HEK293 (cell line): ENCODE measurements at regions not wholly inside any gene's neighbourhood (a gene's known extent, or its start where the extent isn't known, plus 50 kb on each side); places are given as distances from the start of the nearest gene placed in this dataset.

Source experiments
- AEBP2 ChIP-seq: fragments of 450-650 bp; formaldehyde crosslinking; IDR thresholded peaks from 2 replicates; pipeline ENCODE4 v1.5.1; 2016; ENCODE audit warnings: missing biosample characterization, missing genetic modification characterization, borderline replicate concordance
- ELK4 ChIP-seq: IDR thresholded peaks from 2 replicates; pipeline ENCODE4 v1.6.1; 2011; ENCODE audit warnings: mild to moderate bottlenecking, low read depth, low read length, borderline replicate concordance
- HOXA7 ChIP-seq: sonication (generic); formaldehyde crosslinking; IDR thresholded peaks from 2 replicates; pipeline ENCODE4 v1.8.1; 2022; ENCODE audit warnings: missing genetic modification reagents, borderline replicate concordance
- HOXD13 ChIP-seq: sonication (generic); formaldehyde crosslinking; IDR thresholded peaks from 2 replicates; pipeline ENCODE4 v1.8.0; 2022; ENCODE audit warnings: missing genetic modification reagents, borderline replicate concordance
- KLF10 ChIP-seq: fragments of 450-650 bp; IDR thresholded peaks from 2 replicates; pipeline ENCODE4 v1.5.1; 2018; ENCODE audit warnings: missing biosample characterization, mild to moderate bottlenecking, missing genetic modification characterization
- KLF8 ChIP-seq: fragments of 450-650 bp; formaldehyde crosslinking; IDR thresholded peaks from 2 replicates; pipeline ENCODE4 v1.5.1; 2016; ENCODE audit warnings: missing biosample characterization, missing genetic modification characterization
- MYNN ChIP-seq: fragments of 450-650 bp; formaldehyde crosslinking; IDR thresholded peaks from 2 replicates; pipeline ENCODE4 v1.5.1; 2016; ENCODE audit warnings: missing biosample characterization, missing genetic modification characterization, borderline replicate concordance
- MZF1 ChIP-seq: fragments of 450-650 bp; formaldehyde crosslinking; IDR thresholded peaks from 2 replicates; pipeline ENCODE4 v1.5.1; 2017; ENCODE audit warnings: missing biosample characterization, missing genetic modification characterization, borderline replicate concordance
- RBAK ChIP-seq: fragments of 450-650 bp; formaldehyde crosslinking; IDR thresholded peaks from 2 replicates; pipeline ENCODE4 v1.5.1; 2016; ENCODE audit warnings: missing biosample characterization, missing genetic modification characterization
- SCRT1 ChIP-seq: fragments of 450-650 bp; formaldehyde crosslinking; IDR thresholded peaks from 2 replicates; pipeline ENCODE4 v1.5.1; 2016; ENCODE audit warnings: missing biosample characterization, missing genetic modification characterization, borderline replicate concordance
- ZBTB49 ChIP-seq: fragments of 450-650 bp; formaldehyde crosslinking; IDR thresholded peaks from 2 replicates; pipeline ENCODE4 v1.5.1; 2016; ENCODE audit warnings: missing biosample characterization, missing genetic modification characterization, low read depth
- ZFP41 ChIP-seq: fragments of 450-650 bp; formaldehyde crosslinking; IDR thresholded peaks from 2 replicates; pipeline ENCODE4 v1.5.1; 2016; ENCODE audit warnings: missing biosample characterization, missing genetic modification characterization, borderline replicate concordance
- ZIC2 ChIP-seq: fragments of 450-650 bp; formaldehyde crosslinking; IDR thresholded peaks from 2 replicates; pipeline ENCODE4 v1.5.1; 2016; ENCODE audit warnings: missing biosample characterization, missing genetic modification characterization
- ZNF211 ChIP-seq: fragments of 450-650 bp; formaldehyde crosslinking; IDR thresholded peaks from 2 replicates; pipeline ENCODE4 v1.5.1; 2016; ENCODE audit warnings: low read depth, missing biosample characterization, missing genetic modification characterization
- ZNF239 ChIP-seq: fragments of 450-650 bp; formaldehyde crosslinking; IDR thresholded peaks from 2 replicates; pipeline ENCODE4 v1.5.1; 2016; ENCODE audit warnings: missing biosample characterization, missing genetic modification characterization
- ZNF248 ChIP-seq: fragments of 450-650 bp; formaldehyde crosslinking; IDR thresholded peaks from 2 replicates; pipeline ENCODE4 v1.5.1; 2017; ENCODE audit warnings: missing biosample characterization, missing genetic modification characterization
- ZNF324 ChIP-seq: fragments of 450-650 bp; formaldehyde crosslinking; IDR thresholded peaks from 2 replicates; pipeline ENCODE4 v1.5.1; 2016; ENCODE audit warnings: missing biosample characterization, missing genetic modification characterization
- ZNF398 ChIP-seq: fragments of 450-650 bp; formaldehyde crosslinking; IDR thresholded peaks from 2 replicates; pipeline ENCODE4 v1.5.1; 2017; ENCODE audit warnings: missing biosample characterization, missing genetic modification characterization
- ZNF501 ChIP-seq: fragments of 450-650 bp; formaldehyde crosslinking; IDR thresholded peaks from 2 replicates; pipeline ENCODE4 v1.5.1; 2016; ENCODE audit warnings: missing biosample characterization, missing genetic modification characterization
- ZNF555 ChIP-seq: fragments of 450-650 bp; formaldehyde crosslinking; conservative IDR thresholded peaks from 2 replicates; pipeline ENCODE4 v1.5.1; 2017; ENCODE audit warnings: missing biosample characterization, mild to moderate bottlenecking, missing genetic modification characterization, inconsistent platforms
- ZNF596 ChIP-seq: fragments of 450-650 bp; IDR thresholded peaks from 2 replicates; pipeline ENCODE4 v1.5.0; 2018; ENCODE audit warnings: missing biosample characterization, mild to moderate bottlenecking, missing genetic modification characterization, moderate library complexity
- ZNF629 ChIP-seq: fragments of 450-650 bp; formaldehyde crosslinking; IDR thresholded peaks from 2 replicates; pipeline ENCODE4 v1.5.1; 2017; ENCODE audit warnings: missing biosample characterization, missing genetic modification characterization
- ZNF645 ChIP-seq: fragments of 450-650 bp; formaldehyde crosslinking; IDR thresholded peaks from 2 replicates; pipeline ENCODE4; 2016; ENCODE audit warnings: missing biosample characterization, missing genetic modification characterization
- ZNF660 ChIP-seq: fragments of 450-650 bp; IDR thresholded peaks from 2 replicates; pipeline ENCODE4 v1.5.1; 2018; ENCODE audit warnings: missing biosample characterization, mild to moderate bottlenecking, missing genetic modification characterization
- ZNF704 ChIP-seq: fragments of 450-650 bp; formaldehyde crosslinking; IDR thresholded peaks from 2 replicates; pipeline ENCODE4 v1.5.1; 2016; ENCODE audit warnings: missing biosample characterization, missing genetic modification characterization
- ZNF785 ChIP-seq: fragments of 450-650 bp; formaldehyde crosslinking; IDR thresholded peaks from 2 replicates; pipeline ENCODE4 v1.5.1; 2016; ENCODE audit warnings: missing biosample characterization, missing genetic modification characterization
- ZNF837 ChIP-seq: fragments of 450-650 bp; formaldehyde crosslinking; IDR thresholded peaks from 2 replicates; pipeline ENCODE4 v1.5.1; 2016; ENCODE audit warnings: missing biosample characterization, missing genetic modification characterization
- ZSCAN16 ChIP-seq: fragments of 450-650 bp; formaldehyde crosslinking; IDR thresholded peaks from 2 replicates; pipeline ENCODE4 v1.5.1; 2016; ENCODE audit warnings: missing biosample characterization, missing genetic modification characterization
- ZSCAN4 ChIP-seq: fragments of 450-650 bp; formaldehyde crosslinking; IDR thresholded peaks from 2 replicates; pipeline ENCODE4 v1.5.1; 2017; ENCODE audit warnings: missing biosample characterization, missing genetic modification characterization

GRCh38 chr12:65606008-65606766 lies 218.1 kb upstream of the HMGA2 start (continued):
- TF ChIP-seq MZF1, result peak; percentile 72
- TF ChIP-seq ZSCAN16, result peak; percentile 83; the same call in 1 of the 2 replicates
- no peak; the same call in 1 of the 2 replicates for TF ChIP-seq ZNF324 (tag by site-specific recombination)
- peak; percentile 68; the same call in 1 of the 2 replicates for TF ChIP-seq ZBTB49 (tag by site-specific recombination)
- no peak for TF ChIP-seq MYNN (tag by site-specific recombination)
- TF ChIP-seq ZNF555, result no peak
- peak; percentile 26; the same call in 1 of the 2 replicates for TF ChIP-seq ZNF596 (tag by site-specific recombination)
- TF ChIP-seq RBAK, result no peak
- no peak for TF ChIP-seq ZNF248 (tag by site-specific recombination)
- peak; percentile 78; the same call in 1 of the 2 replicates for TF ChIP-seq SCRT1 (tag by site-specific recombination)
- no peak for TF ChIP-seq ZNF645 (tag by site-specific recombination)
- no peak for TF ChIP-seq ZNF704 (tag by site-specific recombination)
- peak; percentile 75; the same call in 1 of the 2 replicates for TF ChIP-seq HOXD13
- TF ChIP-seq ZNF501, result peak; percentile 83
- TF ChIP-seq ZNF239 (tag by site-specific recombination), result no peak
- no peak for TF ChIP-seq ZNF211 (tag by site-specific recombination)
- TF ChIP-seq ZFP41 (tag by site-specific recombination), result no peak
- peak; percentile 63 for TF ChIP-seq KLF8 (tag by site-specific recombination)
- no peak for TF ChIP-seq ELK4
- TF ChIP-seq ZNF398 (tag by site-specific recombination), result no peak
- TF ChIP-seq AEBP2 (tag by site-specific recombination), result 0 out of 2 replicates have a peak, but pooled peaks have one; percentile 62
- TF ChIP-seq ZNF660, result 0 out of 2 replicates have a peak, but pooled peaks have one; percentile 62
- TF ChIP-seq ZIC2, result peak; percentile 95
- no peak for TF ChIP-seq HOXA7 (CRISPR knock-in tag)
- no peak for TF ChIP-seq ZNF785 (tag by site-specific recombination)
- TF ChIP-seq ZNF837 (tag by site-specific recombination), result no peak
- 0 out of 2 replicates have a peak, but pooled peaks have one; percentile 12 for TF ChIP-seq ZSCAN4 (tag by site-specific recombination)
- no peak; the same call in 1 of the 2 replicates for TF ChIP-seq KLF10 (tag by site-specific recombination)
- peak; percentile 91 for TF ChIP-seq ZNF629 (tag by site-specific recombination)
